ENCODE measurements at regions not wholly inside any gene's neighbourhood (a gene's known extent, or its start where the extent isn't known, plus 50 kb on each side); places are given as distances from the start of the nearest gene placed in this dataset.
A peak's percentile ranks its signal among the peaks of the same experiment; 100 is the strongest.

DNA sequence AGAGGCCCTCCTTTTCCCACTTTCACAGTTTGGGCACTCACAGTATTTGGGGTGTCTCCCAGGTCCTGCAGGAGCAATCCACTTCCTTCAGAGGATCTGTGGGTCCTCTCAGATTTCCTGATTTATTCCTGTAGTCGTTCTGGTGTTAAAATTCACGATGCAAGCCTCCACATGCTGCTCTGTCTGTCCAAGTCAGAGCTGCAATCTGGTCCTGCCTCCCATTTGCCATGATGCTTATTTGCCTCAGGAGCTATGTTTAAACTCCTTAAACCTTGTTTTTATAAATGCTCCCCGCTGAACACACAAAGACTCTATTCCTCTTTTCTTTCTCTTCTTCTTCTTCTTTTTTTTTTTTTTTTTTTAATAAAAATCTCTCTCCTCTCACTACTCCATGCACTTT lies 558.7 kb upstream of the NECTIN3 start:
- no peak overlapping the region for H2BK20ac ChIP-seq (ENCODE audit: low read depth, low read length, poor library complexity, severe bottlenecking)
- no peak overlapping the region for H3K9ac ChIP-seq (ENCODE audit: extremely low read depth, insufficient read length, low read length)
- H3K14ac ChIP-seq (ENCODE audit: insufficient read depth, low read length), result no peak overlapping the region
- no peak overlapping the region for H2AK5ac ChIP-seq (ENCODE audit: insufficient read length, low read length)
- H3T11ph ChIP-seq (ENCODE audit: low read length), result no peak overlapping the region
- H3K27me3 ChIP-seq (ENCODE audit: insufficient read depth, low read length), result no peaks in the 10 kb centered on the region
- no peak overlapping the region for H3K4me3 Mint-ChIP-seq
- TF ChIP-seq, protein P1, sequence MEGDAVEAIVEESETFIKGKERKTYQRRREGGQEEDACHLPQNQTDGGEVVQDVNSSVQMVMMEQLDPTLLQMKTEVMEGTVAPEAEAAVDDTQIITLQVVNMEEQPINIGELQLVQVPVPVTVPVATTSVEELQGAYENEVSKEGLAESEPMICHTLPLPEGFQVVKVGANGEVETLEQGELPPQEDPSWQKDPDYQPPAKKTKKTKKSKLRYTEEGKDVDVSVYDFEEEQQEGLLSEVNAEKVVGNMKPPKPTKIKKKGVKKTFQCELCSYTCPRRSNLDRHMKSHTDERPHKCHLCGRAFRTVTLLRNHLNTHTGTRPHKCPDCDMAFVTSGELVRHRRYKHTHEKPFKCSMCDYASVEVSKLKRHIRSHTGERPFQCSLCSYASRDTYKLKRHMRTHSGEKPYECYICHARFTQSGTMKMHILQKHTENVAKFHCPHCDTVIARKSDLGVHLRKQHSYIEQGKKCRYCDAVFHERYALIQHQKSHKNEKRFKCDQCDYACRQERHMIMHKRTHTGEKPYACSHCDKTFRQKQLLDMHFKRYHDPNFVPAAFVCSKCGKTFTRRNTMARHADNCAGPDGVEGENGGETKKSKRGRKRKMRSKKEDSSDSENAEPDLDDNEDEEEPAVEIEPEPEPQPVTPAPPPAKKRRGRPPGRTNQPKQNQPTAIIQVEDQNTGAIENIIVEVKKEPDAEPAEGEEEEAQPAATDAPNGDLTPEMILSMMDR (conservative IDR thresholded peaks at IDR 0.05), result no peak
- WGBS (ENCODE audit: extremely low coverage, insufficient read length, low lambda C conversion rate), result no CpG with 5 or more reads among the region's 3 CpGs
- H4K5ac ChIP-seq (ENCODE audit: insufficient read length, low read depth, low read length), result no peak overlapping the region
- H3K4me2 ChIP-seq (ENCODE audit: insufficient read depth, insufficient read length, low read length), result no peak overlapping the region
- H3K79me2 ChIP-seq (ENCODE audit: insufficient read depth, low read length), result no peaks in the 10 kb centered on the region
- no peak overlapping the region for H3K23ac ChIP-seq (ENCODE audit: insufficient read length, low read depth, low read length)
- no peak overlapping the region for H3K18ac ChIP-seq (ENCODE audit: insufficient read length, low read depth, low read length)
- no peak overlapping the region for H3K4ac ChIP-seq (ENCODE audit: low read depth, low read length)
- H3K9me3 Mint-ChIP-seq, result peaks cover 10 to 14% of the 10 kb centered on the region in 2 experiments
- H3K36me3 Mint-ChIP-seq (ENCODE audit: insufficient read depth in 1 of 3, low read depth in 3 of 3), result peaks cover 4 to 26% (median 12%) of the 10 kb centered on the region in 3 experiments; a peak in 6 of 7 replicates
- H4K20me1 ChIP-seq (ENCODE audit: control insufficient read depth, insufficient read depth, insufficient read length), result no peaks in the 10 kb centered on the region
- H2BK12ac ChIP-seq (ENCODE audit: insufficient read length, low read depth, low read length), result no peak overlapping the region
- peaks cover 3 to 15% of the 10 kb centered on the region in 2 experiments; a peak in 3 of 4 replicates for H3K4me1 Mint-ChIP-seq
- H3K9me3 ChIP-seq (ENCODE audit: control insufficient read depth, low read depth, low read length), result no peaks in the 10 kb centered on the region
- no peak overlapping the region for H2BK5ac ChIP-seq (ENCODE audit: insufficient read length, low read length)
- H3K27ac Mint-ChIP-seq, result peak overlapping the region in 1 of 3 experiments; percentile 30; a peak in 2 of 7 replicates
- H3K27ac ChIP-seq (ENCODE audit: insufficient read length, low read depth, low read length), result no peak overlapping the region
- no peak overlapping the region for H4K91ac ChIP-seq (ENCODE audit: insufficient read length, low read depth, low read length)
- no peak for DNase-seq
- H3K4me1 ChIP-seq (ENCODE audit: insufficient read depth, low read length), result no peaks in the 10 kb centered on the region
- no peak overlapping the region for H2AFZ ChIP-seq (ENCODE audit: low read length)
- H4K8ac ChIP-seq (replicated peaks; ENCODE audit: insufficient read length, low read depth, low read length), result no peak overlapping the region
- H3K23me2 ChIP-seq (ENCODE audit: insufficient read length, low read depth, low read length, poor library complexity, severe bottlenecking), result no peaks in the 10 kb centered on the region
- no peak overlapping the region for H3K56ac ChIP-seq (ENCODE audit: insufficient read length, low read depth, low read length)
- no peaks in the 10 kb centered on the region for H3K27me3 Mint-ChIP-seq (ENCODE audit: low read depth)
- H2BK15ac ChIP-seq (ENCODE audit: low read depth, low read length), result no peak overlapping the region
- H2BK120ac ChIP-seq (ENCODE audit: low read depth, low read length, poor library complexity, severe bottlenecking), result no peak overlapping the region
- no peaks in the 10 kb centered on the region for H3K79me1 ChIP-seq (ENCODE audit: insufficient read depth, low read depth, low read length, poor library complexity, severe bottlenecking)

Measured in H9 (cell line).